Activated gamma-delta T cell treated with anti-CD3 and anti-CD28 coated beads, Interleukin-2, amount 50 U/mL, for 16 hours (primary cell): ENCODE measurements at regions not wholly inside any gene's neighbourhood (a gene's known extent, or its start where the extent isn't known, plus 50 kb on each side); places are given as distances from the start of the nearest gene placed in this dataset.

Source experiments
- DNase-seq: peaks from one replicate; pipeline ENCODE4 v3.0.0-alpha.2; 2020; ENCODE audit warnings: low read depth

DNA sequence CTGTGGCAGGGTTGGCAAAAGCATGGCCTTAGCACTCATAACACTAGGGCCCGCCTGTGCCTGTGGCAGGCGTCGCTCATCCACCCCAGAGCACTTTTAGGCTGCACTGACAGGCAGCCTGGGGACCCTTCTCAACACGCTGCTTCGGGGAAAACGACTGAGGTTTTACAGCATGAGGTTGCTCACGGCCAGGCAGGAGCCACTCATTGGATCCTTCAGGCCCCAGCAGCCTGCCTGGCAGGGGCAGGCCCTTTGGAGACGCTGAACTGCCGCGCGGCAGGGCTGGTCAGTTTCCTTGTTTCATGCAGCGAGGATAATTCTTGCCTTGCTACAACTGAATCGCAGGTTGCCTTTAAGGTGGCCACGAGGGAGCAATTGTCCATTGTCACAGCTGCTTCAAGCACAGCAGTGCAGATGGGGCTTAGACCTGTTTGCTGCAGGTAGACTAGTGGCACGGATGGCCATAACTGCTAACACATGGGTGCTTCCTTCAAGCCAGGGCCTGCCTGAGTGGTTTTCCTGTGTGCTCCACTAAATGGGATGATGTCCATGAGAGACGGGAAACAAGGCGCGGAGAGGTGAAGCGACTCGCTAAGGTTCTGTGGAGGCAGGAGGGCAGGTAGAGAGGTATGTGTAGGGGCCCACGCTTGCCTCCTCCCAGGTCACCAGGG lies 49.9 kb upstream of the HS6ST1 start:
- no peak for DNase-seq

DNA sequence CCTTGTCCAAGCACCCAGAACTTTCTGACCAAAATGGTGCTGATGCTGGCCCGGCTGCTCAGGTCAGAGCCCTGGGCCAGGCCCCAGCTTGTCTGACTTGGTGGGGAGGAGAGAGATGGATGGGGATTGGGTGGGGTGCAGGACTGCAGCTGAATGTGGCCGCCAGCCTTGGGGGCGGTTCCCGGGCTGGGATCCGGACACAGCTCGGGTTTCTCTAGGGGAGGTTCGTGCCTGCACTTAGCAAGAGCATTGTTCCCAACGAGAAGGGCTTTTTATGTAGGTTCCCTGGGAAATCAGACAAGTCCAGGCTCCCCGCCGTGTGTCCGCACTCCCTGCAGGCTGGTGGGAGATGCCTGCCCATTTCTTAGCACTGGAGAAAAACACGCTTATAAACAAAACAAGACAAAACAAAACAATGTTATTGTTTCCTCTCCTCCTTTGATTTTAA lies 50.5 kb upstream of the HS6ST1 start:
- DNase-seq, result no peak

DNA sequence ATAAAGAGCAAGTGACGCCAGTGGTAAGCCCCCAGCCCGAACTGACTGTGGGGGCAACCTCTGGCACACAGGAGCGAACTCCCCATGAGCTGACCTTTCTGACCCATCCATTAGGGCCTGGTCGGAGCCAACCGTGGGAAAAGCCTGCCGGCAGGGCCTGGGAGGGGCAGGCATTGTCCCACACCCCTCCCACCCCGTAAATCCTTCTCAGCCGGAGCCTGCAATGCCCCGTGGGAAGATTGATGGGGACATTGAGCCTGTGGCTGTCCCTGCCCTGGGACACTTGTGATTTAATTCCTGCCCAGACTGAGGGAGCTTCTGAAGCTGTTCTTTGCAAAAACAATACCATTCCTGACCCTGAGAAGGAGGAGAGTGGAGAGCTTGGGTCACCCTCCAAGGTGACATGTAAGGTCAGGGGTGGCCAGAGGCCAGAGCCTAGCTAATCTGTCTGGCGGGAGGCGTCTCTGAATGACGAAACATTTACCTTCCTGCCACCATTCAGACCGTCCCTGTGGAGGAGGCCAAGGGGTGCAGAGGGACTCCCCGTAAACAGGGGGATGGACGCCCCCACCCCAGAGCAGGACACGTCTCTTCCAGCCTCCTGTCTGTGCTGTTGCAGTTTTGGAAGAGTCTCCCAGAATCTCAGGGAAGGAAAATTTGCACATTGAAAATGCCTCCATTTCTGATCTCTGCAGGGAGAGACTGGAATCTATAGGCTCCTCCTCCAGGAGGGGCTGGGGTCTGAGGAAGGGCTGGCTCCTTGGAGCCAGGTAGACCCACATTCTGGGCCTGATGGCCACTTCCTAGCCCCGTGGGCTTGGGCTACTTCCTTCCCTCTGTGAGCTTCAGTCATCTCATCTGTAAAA lies 51.2 kb upstream of the HS6ST1 start:
- DNase-seq, result no peak

DNA sequence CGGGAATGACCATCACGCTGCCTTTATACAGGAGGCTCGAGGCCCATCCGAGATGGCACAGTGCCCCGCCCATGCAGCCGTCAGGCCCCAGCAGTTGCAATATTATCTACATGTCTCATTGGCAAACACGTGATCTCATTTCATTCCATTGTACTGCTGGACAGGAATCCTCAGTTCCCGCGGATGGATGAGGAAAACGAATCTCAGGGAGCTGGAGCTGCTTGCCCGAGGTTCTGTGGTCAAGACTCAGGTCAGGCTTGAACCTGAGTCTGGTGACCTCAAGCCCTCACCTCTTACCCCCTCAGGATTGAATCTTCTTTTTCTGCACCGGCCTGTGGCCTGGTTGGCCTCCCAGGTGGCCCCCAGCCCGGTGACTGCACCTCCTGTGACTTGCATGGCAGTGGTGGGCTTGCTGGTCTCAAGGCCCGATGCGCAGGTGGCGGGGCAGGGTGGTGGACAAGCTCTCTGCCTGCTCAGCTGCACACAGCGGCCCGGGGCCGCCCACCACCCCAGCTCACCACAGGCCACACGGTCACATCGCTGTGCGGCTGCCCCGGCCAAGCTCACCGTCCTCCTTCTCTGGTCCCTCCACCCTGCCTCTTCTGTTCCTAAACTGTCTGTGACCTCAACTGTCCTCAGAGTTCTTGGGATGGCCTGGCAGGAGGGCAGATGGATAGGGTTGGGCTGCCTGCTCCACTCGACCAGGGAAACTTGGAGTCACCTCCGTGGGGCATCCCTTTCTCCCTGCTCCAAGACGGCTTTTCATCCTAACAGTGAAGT lies 52.0 kb upstream of the HS6ST1 start:
- DNase-seq, result no peak

DNA sequence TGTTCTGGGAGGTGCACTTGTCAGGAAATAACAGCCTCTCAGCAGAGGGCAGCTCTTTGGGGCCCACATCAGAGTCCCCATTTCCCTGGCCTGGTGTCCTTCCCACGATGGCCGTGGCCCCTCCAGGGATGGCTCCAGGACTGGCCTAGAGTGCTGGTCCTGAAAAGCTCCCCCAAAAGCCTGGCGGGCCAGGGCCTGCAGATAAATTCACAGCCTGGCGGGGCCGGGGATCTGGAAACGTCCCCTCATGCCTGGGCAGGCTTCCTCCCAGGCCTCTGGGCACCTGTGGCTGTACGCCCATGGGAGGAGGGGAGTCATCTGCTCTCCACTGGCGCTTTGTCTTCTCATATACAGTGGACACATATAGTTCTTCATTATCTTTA lies 52.6 kb upstream of the HS6ST1 start:
- DNase-seq, result no peak

DNA sequence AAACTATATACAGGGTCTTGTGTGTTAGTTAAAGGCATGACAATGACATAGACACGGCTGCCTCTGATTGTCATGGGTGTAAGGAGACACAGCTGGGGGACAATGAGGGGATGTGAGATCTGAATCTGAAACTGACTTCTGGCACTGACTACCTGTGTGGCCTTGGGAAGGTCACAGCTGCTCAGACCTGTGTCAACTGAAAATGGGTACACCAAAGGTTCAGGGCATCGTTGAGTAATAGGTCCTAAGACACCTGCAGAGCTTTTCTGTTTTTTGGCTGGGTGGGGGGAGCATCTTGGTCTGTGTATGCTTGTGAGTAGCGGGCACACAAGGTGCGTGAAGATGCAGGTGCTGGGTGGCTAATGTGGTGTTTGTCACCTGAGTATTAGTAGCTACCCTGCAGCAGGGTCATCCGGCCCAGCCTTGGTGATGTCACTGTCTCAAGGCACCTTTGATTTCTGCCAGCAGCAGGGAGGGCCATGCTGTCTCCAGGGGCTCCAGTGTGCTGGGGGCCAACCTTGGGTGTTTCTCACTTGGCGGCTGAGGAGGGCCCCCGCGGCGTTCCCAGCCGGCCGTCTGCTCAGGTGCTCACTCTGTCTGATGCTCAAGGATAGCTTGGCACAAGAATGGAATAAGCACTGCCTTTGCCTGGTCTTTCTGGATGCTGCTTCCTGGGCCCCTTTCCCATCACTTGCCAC lies 53.1 kb upstream of the HS6ST1 start:
- DNase-seq, result no peak

DNA sequence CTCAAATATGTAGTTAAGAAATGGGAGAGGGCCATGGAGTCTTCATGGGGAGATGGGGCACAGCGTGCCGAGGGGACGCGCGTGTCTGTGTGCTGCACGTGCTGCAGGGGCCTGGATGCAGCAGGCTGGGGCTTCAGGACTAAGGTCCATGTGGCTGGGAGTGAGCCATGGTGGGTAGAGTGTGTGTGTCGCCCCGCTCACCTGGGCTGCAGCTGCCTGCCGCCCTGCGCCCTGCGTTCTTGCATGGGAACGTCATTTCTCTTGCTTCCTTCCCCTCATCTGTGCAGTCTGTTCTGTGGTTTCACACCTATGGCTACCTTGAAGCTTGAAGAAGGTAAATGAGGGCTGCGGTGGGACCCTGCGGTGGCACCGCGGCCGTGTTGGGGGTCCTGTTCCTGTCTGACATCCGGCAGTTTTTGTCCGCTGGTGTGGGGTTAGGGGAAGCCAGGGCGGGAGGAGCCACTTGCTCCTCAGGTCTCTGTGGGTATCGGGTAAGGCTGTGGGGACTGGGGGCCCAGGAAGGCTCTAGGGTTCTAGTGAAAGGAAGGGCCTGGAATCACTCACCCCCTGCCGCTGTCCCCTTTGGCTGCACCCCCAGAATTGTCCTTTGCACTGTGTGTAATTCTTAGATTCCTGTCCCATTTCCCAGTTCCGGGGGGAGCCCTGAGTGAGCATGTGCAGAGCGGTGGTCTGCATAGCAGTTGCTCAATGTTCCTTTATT lies 54.1 kb upstream of the HS6ST1 start:
- peak; percentile 30 for DNase-seq

DNA sequence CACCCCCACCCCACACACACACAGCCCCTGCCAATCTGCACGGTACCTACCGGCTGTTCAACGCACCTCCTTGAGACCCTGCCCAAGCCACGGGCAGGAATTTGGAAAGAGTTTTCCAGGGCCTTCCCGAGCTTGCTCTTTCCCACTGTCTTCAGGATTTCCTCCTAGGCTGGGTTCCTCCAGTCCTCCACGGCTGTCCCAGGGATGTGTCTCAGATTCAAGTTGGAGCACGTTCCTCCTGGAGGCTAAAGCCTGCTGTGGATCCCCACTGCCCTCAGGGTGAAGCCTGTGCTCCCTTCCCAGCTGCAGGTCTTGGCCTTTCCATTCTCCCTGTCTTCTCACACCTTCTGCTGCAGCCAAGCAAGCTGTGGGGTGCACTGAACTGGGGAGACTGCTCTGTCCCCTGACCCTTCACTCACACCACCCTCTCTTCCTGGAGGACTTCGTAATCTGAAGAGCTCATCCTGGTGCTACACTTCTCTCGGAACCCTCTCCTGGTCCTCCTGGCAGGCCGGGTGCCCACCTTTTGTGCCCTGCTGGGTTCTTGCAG lies 54.9 kb upstream of the HS6ST1 start:
- DNase-seq, result no peak

DNA sequence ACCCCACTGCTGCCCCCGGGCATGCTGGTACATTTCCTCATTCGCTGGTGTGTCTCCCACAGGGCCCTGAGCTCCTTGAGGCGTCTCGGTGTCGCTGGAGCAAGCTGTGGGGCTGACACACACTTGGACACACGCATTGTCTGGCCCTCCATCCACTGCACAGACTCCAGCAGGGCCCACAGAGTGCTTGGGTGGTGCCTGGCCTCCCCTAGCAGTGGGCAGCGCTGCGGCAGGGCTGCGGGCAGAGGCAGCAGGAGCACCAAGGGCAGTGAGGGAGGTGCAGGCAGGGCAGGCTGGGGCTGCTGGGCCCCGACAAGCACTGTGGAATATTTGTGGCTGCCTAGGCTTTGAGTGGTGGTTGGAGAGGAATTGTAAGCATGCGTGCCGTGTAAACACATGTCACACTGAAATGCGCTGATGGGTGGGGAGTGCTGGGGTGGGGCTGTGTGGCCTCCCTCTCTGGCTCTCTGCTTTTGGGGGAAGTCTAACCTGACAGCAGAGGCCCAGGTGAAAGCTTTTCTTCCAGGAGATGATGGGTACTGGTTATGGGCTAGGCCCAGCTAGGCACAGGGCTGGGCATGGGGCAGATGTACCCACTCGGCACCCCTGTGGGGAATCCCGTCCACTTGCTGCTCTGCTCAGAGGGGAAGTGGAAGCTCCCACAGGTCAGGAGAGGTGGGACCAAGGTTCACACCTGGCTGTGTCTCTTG lies 55.5 kb upstream of the HS6ST1 start:
- no peak for DNase-seq

DNA sequence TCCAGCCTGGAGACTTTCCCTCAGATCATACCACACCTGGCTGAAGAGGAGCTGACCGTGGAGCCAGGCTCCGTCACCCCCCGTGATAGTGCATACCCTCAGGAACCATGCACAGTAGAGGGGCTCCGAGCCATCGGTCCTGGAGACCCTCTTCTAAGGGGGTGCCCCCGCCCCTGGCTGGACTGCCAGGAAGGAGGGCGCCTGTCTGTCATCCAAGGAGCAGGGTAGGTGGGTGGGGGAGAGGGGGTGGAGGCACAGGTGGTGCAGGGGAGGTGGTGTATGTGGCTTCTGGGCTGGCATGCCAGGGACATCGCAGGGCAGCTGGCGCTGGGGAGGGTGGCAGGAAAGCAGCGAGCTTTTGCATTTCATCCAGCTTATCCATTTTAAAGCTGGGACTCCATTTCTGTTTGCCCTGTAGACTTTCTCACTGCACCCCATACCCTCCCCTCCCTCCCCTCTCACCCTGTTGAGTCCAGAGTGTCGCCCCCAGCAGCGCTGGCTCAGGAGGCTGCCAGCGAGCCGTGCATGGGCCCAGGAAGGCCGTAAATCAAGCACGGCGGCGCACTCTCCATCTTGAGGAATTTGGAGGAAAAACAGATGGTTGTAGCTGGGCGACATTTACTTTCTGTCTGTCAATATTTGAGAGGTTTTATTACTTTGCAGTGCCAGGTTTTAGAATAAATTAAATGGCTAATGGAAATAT lies 56.2 kb upstream of the HS6ST1 start:
- no peak for DNase-seq

DNA sequence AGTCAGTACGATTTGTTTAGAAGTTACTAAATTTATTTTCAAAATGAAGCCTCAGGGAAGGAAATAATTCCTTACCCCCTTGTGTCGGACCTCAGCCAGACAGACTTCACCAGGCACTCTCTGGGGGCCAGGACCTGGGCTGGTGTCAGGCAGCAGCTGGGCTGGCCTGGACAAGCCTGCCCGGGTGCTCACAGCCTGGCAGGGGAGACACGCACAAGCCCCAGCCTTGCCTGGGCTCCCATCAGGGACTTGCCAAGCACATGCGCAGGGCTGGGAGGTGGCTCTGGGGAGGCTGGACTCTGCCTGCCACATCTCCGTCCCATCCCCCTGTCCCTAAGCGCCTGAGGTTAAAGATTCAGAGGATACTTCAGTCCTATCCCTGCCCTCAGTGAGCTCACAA lies 56.8 kb upstream of the HS6ST1 start:
- DNase-seq, result no peak

DNA sequence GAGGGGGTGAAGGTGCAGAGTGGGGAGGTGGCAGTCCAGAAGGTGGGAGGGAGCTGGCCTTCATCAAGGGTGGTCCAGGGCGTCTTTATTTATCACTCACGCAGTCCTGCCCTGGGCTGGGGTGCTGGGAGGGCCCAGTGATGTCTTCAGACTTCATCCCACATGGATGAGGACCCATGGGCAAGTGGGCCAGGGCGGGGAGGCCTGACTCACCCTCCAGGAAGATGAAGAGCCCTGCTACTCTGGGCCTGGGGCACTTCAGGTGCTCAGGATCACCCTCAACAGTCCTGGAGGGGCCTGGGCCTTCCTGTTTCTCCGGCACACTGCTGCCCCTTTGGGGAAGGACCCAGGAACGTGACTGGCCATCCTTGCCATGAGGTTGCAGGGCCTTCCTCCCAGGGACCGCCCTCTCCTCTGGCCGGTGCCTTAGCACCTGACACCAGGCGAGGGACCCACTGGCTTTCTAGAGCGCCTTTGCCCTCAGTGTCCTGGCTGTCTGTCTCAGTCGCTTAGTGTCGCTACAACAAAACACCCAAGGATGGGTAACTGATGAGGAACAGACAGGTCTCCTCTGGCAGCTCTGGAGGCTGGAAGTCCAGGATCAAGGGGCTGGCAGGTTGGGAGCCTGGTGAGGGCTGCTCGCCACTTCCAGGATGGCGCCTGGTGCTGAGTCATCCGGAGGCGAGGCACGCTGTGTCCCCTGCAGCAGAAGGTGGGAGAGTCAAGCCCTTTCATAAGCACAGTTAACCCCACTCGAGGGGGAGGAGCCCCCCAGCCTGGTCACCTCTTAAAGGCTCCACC lies 57.8 kb upstream of the HS6ST1 start:
- no peak for DNase-seq

DNA sequence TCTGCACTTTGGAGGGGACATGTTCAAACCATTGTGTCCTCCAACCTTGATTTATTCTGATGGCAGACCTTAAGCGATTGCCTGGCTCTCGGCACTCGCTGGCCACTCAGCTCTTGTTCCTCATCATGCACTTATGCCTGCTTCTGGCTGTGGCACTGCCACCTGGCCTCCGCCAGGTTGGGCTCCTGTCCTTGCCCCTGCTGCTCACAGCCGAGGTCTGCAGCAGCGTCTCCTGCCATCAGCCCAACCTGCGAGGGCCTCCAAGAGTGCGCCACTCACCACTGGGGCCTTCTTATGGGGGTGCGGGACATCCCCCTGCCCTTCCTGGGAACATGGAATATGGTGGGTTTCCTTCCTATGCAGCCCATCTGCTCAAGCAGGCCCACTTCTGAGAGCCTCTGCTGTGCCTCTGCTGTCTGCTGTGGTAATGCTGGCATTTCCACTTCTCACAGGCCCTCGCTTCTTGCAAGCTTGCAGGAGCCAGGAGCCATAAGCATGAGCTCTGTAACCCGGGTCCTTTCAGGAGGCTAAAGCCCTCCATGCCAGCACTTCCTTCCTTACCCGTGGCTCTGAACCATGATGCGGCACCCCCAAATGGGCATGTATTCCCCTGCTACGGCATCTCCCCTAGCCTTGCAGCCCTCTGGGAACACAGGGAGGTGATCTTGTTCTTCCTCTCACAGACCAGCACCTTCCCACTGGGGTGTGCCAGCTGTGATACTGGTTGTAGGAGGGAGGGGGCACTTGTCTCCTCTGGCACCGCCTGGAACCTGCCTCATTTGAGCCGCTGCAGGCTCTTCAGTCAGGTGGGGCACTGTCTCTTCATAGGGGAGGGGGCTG lies 58.6 kb upstream of the HS6ST1 start:
- no peak for DNase-seq

DNA sequence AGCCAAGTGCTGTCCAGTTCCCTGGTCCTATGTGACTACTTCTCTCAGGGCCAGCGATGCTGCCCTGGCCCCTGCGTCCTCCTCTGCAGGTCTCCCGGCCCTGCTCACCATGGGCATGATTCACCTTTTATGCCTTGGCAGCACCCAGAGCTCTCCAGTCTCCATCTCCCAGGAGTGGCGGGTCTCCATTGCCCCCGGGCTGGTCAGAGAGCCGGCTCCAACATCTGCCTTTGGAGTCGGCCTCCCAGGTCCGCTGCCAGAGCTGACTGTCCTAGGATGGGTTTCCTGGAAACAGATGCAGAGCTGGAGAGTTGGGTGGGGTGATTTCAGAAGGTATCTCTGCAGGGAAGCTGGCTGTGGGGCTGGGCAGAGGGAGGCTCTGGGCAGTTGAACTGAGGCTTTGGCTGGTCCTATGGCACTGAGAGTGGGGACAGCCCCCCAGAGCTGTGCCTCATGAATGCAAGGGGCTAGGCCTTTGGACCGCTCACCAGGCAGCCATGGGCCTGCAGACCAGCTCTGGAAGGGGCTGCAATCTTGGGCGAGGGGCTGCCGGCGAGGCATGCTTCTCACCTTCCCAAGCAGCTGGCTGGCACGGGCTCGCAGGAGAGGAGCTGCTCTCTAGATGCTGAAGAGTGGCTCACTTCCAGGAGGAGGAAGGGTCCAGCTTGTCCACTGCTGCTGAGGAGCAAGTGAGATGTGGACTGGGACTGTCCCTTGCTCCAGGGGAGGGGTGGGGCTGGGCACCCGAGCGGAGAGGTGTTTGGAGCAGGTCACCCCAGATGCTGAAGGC lies 59.8 kb upstream of the HS6ST1 start:
- DNase-seq, result no peak

DNA sequence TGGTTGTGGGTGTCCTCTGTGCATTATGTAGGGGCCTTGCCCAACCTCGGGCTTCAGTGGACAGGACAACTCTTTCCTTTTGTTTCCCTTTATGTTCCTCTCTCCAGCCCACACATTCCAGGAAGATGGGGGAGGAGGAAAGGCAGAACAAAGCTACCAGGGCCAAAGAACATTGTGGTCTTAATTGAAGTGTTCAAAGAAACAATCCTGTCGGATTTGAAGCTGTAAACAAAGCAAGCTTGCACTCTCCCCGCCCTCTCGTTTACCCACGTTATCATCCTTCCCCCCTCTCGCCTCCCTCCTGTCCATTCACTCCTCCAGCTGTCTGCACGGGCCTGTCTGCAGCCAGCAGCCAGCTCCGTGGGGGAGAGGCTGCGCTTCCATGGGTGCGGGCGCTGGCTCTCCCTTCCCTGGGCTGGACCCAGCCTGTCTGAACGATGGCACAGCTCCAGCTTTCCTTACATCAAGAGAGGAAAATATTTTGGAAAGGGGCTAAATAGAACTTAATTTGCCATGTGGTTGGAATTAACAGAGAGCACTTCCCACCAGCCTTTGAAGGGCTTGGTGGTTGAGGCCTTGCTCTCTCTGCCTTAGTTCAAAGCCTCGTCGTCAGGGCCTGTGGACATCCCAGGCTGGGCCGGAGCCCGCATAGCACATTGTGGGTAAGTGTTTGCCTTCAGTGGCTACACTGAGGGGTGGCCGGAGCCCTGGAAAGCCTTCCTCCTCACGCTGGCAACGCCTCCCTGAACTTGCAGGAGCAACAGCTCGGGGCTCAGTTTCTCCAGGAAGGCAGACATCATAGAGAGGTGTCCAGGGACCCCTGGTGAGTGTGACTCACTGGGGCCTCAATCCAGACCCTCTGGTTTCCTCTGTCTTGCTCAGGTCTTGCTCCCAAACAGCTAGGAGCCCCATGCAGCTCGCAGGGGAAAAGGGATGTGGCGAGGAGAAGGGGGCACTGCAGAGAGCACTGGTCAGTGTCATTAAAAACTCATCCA lies 60.6 kb upstream of the HS6ST1 start:
- no peak for DNase-seq
